OCI-LY7 (cell line): ENCODE measurements at regions not wholly inside any gene's neighbourhood (a gene's known extent, or its start where the extent isn't known, plus 50 kb on each side); places are given as distances from the start of the nearest gene placed in this dataset.

ENCODE experiments used
- BruUV-seq: library from RNA; stranded (reverse); fragments of 400-500 nt; replicated peaks from 2 replicates; lab custom pipeline; 2021; lab: Mats Ljungman, UMichigan
- CTCF ChIA-PET: fragments of 300-600 bp; sonication (Branson Sonifier 250); formaldehyde crosslinking; loops from one replicate; lab custom pipeline; 2022; ENCODE audit warnings: antibody characterized with exemption; ENCODE audit not compliant: unreplicated experiment; lab: Charles Lee
- POLR2A ChIA-PET: fragments of 300-600 bp; sonication (Branson Sonifier 250); formaldehyde crosslinking; loops from one replicate; lab custom pipeline; 2022; ENCODE audit warnings: antibody characterized with exemption; lab: Charles Lee
- DNase-seq: peaks from one replicate; pipeline ENCODE4 v3.0.0-alpha.2; 2015; ENCODE audit warnings: low spot score
- H2AFZ ChIP-seq: fragments of 200-600 bp; sonication (generic), shearing (Covaris generic); 2 replicates; pipeline ENCODE4 v1.6.1; 2014; ENCODE audit warnings: mild to moderate bottlenecking, antibody characterized with exemption, low read length, moderate library complexity
- H3K27ac ChIP-seq: fragments of 200-600 bp; sonication (generic); 2 replicates; pipeline ENCODE4 v1.5.1; 2014; ENCODE audit warnings: mixed run types, low read depth, mild to moderate bottlenecking, moderate library complexity, low read length, inconsistent platforms; ENCODE audit not compliant: poor library complexity, severe bottlenecking
- H3K36me3 ChIP-seq: fragments of 200-600 bp; sonication (generic); 2 replicates; pipeline ENCODE4 v1.6.1; 2014; ENCODE audit warnings: mild to moderate bottlenecking, antibody characterized with exemption, low read length, moderate library complexity, mixed read lengths; ENCODE audit not compliant: insufficient read depth
- H3K4me1 ChIP-seq: fragments of 200-600 bp; sonication (generic); 2 replicates; pipeline ENCODE4 v1.5.1; 2014; ENCODE audit warnings: mild to moderate bottlenecking, low read length; ENCODE audit not compliant: insufficient read depth, poor library complexity, severe bottlenecking
- H3K4me2 ChIP-seq: fragments of 200-600 bp; sonication (generic); 2 replicates; pipeline ENCODE4 v1.6.1; 2014; ENCODE audit warnings: mild to moderate bottlenecking, low read length
- H3K4me3 ChIP-seq: fragments of 200-600 bp; sonication (generic); 2 replicates; pipeline ENCODE4 v1.5.1; 2014; ENCODE audit warnings: mild to moderate bottlenecking, low read depth, low read length; ENCODE audit not compliant: poor library complexity, severe bottlenecking
- H3K79me2 ChIP-seq: fragments of 200-600 bp; sonication (generic); 2 replicates; pipeline ENCODE4 v1.6.1; 2016; ENCODE audit warnings: low read depth, mild to moderate bottlenecking, low read length, moderate library complexity, mixed read lengths; ENCODE audit not compliant: insufficient read depth
- H3K9me2 ChIP-seq: fragments of 200-600 bp; sonication (generic); 2 replicates; pipeline ENCODE4 v1.6.1; 2016; ENCODE audit warnings: mild to moderate bottlenecking, low read length, mixed read lengths; ENCODE audit not compliant: insufficient read depth
- H3K9me3 ChIP-seq: fragments of 200-600 bp; sonication (generic); 2 replicates; pipeline ENCODE4 v1.6.1; 2014; ENCODE audit warnings: mild to moderate bottlenecking, mixed run types, low read length, mixed read lengths
- H4K20me1 ChIP-seq: fragments of 200-600 bp; sonication (generic); 2 replicates; pipeline ENCODE4 v1.6.1; 2014; ENCODE audit warnings: mild to moderate bottlenecking, antibody characterized with exemption, low read length, moderate library complexity, mixed read lengths; ENCODE audit not compliant: insufficient read depth
- CTCF ChIP-seq: fragments of 200-600 bp; sonication (generic); conservative IDR thresholded peaks from 2 replicates; pipeline ENCODE4 v1.5.1; 2014; ENCODE audit warnings: mild to moderate bottlenecking, antibody characterized with exemption, low read length, moderate library complexity, mixed read lengths
- EZH2phosphoT487 ChIP-seq: fragments of 200-600 bp; sonication (generic); IDR thresholded peaks from 2 replicates; pipeline ENCODE4 v1.6.1; 2018; ENCODE audit warnings: low read depth, borderline replicate concordance, mild to moderate bottlenecking, mixed run types, antibody characterized with exemption, low read length, moderate library complexity, mixed read lengths
- intact Hi-C: fragments of 100-400 bp; cut with micrococcal nuclease; formaldehyde crosslinking; loops from one replicate; pipeline ENCODE4 v1.10.0; 2022; ENCODE audit not compliant: unreplicated experiment

GRCh38 chr14:87540339-87540738, 452.6 kb downstream of the GALC start:
- BruUV-seq, result no TSS peak
- H3K4me2 ChIP-seq, result no peak overlapping the region
- no peaks in the 10 kb centered on the region for H3K9me3 ChIP-seq
- H3K79me2 ChIP-seq, result no peaks in the 10 kb centered on the region
- H3K9me2 ChIP-seq, result no peaks in the 10 kb centered on the region; the same call in 1 of the 2 replicates
- no peak for TF ChIP-seq CTCF
- TF ChIP-seq EZH2phosphoT487, result no peak
- CTCF ChIA-PET, result no interaction called here
- H4K20me1 ChIP-seq, result no peaks in the 10 kb centered on the region
- no peak overlapping the region for H3K4me3 ChIP-seq
- POLR2A ChIA-PET, result interaction anchor here (0.7 to 1.0 kb wide), 2 partner anchors 11 to 605 kb away, joined by 3 to 4 read pairs; no protein-coding TSS in a partner anchor
- no peaks in the 10 kb centered on the region for H3K36me3 ChIP-seq
- no peaks in the 10 kb centered on the region for H3K4me1 ChIP-seq
- intact Hi-C loops, result no loop called here
- no peak for DNase-seq
- H2AFZ ChIP-seq, result no peak overlapping the region
- no peak overlapping the region for H3K27ac ChIP-seq

GRCh38 chr14:87529081-87529480, 463.9 kb downstream of the GALC start:
- no TSS peak for BruUV-seq
- no peak overlapping the region for H3K27ac ChIP-seq
- POLR2A ChIA-PET, result interaction anchor here (0.5 to 1.0 kb wide), 7 partner anchors 8 to 85 kb away, joined by 3 to 5 read pairs (median 3); no protein-coding TSS in a partner anchor

More at GRCh38 chr14:87529081-87529480, 463.9 kb downstream of the GALC start:
- no peaks in the 10 kb centered on the region for H3K9me3 ChIP-seq
- H2AFZ ChIP-seq, result no peak overlapping the region
- CTCF ChIA-PET, result no interaction called here
- TF ChIP-seq EZH2phosphoT487 (no peak), CTCF (no peak)
- H3K79me2 ChIP-seq, result no peaks in the 10 kb centered on the region
- no peaks in the 10 kb centered on the region for H3K9me2 ChIP-seq
- no peak overlapping the region for H3K4me3 ChIP-seq
- no peaks in the 10 kb centered on the region for H4K20me1 ChIP-seq
- intact Hi-C loops, result no loop called here
- no peaks in the 10 kb centered on the region for H3K36me3 ChIP-seq
- no peak for DNase-seq
- H3K4me1 ChIP-seq, result peaks cover 3% of the 10 kb centered on the region
- H3K4me2 ChIP-seq, result no peak overlapping the region
